GM19025 (cell line): ENCODE measurements at regions not wholly inside any gene's neighbourhood (a gene's known extent, or its start where the extent isn't known, plus 50 kb on each side); places are given as distances from the start of the nearest gene placed in this dataset.

Experiments used
- ATAC-seq: cut with Tn5 transposase; IDR thresholded peaks from one replicate; pipeline ENCODE4 v1.9.1; 2021; ENCODE audit warnings: mild to moderate bottlenecking, low read depth, moderate library complexity; ENCODE audit not compliant: unreplicated experiment

- no peak for ATAC-seq
Measured at GRCh38 chr16:87067003-87067556, 250.1 kb downstream of the C16orf95 start.

- ATAC-seq: no peak
Measured at GRCh38 chr16:87067836-87068761, 249.1 kb downstream of the C16orf95 start.

GRCh38 chr16:87068762-87069150 is 248.4 kb downstream of the C16orf95 start:
- no peak for ATAC-seq

GRCh38 chr16:87070657-87071056 is 246.5 kb downstream of the C16orf95 start:
- no peak for ATAC-seq

DNA sequence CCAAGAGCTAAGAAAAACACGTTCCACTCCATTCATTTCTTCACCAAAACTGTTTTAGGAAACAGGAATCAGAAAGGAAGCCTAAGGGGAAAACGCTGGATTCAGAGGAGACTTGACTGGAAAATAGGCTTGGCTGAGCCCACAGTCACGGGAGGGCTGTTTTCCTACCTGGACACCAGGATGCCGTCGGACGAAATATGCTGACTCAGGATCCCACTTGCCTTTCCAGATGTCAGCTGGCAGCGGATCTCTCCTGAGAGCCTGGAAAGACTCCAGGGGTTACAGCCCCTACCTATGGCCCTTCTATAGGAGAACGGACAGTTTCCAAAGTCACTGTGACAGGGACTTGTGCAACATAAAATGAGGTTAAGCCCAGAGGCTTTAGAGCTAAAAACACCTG is 245.1 kb downstream of the C16orf95 start:
- no peak for ATAC-seq

DNA sequence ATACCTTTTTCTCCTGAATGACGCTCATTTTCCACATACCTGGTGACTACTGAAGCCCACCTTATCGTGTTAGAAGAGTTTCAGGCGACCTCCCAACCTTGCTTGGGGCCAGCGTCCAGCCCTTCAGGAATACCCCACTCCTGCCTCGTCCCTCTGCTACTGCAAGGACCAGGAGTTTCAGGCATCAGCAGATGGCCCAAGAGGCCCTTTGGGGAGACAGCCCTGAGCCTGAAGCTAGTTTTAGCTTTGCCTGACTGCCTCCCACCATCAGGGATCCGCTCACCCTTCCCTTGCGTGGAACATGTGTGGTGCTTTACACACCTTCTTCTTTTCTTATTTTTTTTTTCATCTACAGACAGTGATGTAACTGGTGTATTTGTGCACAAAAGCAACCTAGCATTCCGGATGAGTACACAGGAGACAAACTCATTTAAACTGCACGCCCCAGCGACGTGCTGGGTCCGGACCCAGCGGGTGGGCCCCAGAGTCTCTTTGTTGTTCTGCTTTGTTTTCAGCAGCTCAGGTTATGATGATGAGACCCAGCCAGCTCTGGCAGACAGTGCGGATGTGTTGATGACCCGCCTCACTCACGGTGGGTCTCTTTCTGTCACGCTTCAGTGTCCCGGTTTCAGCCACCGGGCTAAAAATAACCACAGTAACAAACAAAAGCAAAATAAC is 242.4 kb downstream of the C16orf95 start:
- ATAC-seq: no peak

- ATAC-seq: no peak
Measured at GRCh38 chr16:87075319-87075860, 241.8 kb downstream of the C16orf95 start.

- no peak for ATAC-seq
Measured at GRCh38 chr16:87076331-87076949, 240.8 kb downstream of the C16orf95 start.

GRCh38 chr16:87076950-87077749 is 240.0 kb downstream of the C16orf95 start:
- no peak for ATAC-seq

DNA sequence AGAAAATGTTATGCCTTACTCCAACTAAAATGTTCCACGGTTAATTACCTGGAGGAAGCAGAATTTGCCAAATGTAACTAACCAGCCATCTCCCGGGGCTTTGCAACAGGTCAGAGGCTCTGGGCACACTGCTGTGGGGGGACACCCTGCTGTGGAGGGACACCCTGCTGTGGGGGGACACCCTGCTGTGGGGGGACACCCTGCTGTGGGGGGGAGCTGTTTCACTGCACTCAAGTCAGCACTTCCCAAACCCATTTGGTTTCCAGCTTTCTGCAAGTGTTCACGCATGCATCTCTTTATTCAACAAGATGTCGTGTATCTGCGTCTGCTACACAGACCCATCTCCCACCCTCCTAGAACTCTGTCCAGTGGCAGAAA is 239.5 kb downstream of the C16orf95 start:
- ATAC-seq: no peak

DNA sequence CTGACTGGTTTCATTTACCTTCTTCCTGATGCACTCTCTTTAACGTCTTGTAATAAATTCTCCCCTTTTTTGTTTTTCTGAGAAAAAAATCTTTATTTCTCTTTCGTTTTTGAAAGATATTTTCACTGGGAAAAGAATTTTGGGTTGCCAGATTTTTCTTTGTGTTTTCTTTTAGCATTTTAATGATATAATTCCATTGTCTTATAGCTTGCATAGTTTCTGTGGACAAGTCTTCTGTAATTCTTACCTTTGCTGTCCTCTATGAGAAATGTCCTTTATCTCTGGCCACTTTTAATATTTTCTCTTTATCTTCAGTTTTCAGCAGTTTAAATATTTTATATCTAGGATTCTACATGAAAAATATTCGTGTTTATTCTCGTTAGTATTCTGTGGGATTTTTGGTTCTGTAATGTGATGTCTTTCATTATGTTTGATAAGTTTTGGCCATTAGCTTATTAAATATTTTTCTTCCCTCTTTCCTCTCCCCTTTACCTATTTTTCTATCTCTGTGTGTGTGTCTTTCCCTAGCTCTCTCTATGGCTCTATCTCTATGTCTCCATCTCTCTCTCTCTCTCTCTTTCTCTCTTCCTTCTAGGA is 236.5 kb downstream of the C16orf95 start:
- no peak for ATAC-seq

DNA sequence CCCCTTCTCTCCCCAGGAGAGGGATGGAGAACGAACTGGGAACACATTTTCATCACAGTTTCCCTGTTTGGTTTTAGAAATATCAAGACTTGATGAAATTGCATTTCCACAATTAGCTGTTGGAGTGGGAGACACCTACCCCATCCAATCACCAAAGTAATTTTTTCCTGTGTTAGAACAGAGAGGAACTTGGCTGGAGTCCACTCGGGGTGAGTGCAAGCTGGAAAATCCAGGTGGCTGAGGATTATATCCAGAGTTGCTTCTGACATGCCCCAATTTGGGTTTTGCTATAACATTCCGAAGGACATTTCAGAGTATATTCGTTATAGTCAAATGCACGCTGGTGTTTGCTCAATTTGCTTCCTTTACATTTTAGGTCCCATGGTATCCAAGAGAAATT is 231.8 kb downstream of the C16orf95 start:
- ATAC-seq: no peak

GRCh38 chr16:87086156-87086555 is 231.0 kb downstream of the C16orf95 start:
- no peak for ATAC-seq

- ATAC-seq: no peak
Measured at GRCh38 chr16:87086575-87086974, 230.6 kb downstream of the C16orf95 start.

DNA sequence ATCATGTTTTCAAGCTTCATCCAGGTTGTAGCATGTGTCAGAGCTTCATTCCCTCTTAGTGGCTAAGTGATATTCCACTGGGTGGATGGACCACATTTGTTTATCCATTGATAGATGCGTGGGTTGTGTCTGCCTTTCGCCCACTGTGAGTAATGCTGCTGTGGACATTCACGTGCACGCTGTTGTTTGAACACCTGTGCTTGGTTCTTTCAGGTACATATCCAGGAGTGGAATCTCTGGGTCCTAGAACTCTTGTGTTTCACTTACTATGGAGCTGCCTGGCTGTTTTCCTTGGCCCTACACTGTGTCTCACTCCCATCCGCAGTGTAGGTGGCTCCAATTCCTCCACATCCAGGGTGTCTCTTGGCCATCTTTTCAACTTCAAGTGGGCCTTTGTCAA is 224.2 kb downstream of the C16orf95 start:
- ATAC-seq: no peak

DNA sequence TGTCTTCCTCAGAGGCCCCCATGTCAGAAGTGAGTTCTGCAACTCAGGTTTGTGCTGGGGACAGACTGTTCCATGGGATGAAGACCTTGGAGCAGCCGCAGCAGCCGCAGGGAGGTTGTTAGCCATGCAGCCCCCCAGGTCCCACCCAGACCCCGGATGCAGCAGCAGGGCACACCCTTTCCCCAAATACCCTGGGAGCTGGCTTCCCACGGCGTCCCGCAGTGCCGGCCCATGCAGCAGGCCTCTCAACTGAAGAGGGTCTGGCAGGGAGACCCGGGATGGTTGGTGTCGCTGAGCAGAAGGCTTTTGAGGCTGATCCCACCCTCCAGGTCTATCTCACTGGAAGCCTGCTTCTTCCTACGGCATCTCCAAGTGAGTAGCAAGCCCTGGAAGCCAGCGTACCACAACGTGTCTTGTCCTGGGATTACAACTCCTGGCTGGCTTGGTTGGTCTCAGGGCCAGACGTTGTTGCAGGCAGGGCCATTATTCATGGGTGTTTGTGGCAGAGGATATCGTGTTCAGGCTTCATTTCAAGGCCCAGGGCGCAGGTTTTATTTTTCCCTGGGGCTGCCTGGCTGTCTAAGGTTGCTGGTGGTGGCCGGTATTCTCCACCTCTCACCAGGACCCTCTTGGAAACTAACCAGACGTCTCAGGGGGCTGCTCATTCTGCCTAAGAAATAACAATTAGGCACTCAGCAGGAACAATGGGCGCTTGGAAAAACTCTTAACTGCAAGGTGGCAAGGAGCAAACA is 223.2 kb downstream of the C16orf95 start:
- ATAC-seq: no peak

GRCh38 chr16:87094556-87094865 is 222.7 kb downstream of the C16orf95 start:
- ATAC-seq: no peak

- ATAC-seq: no peak
Measured at GRCh38 chr16:87095271-87095670, 221.9 kb downstream of the C16orf95 start.

DNA sequence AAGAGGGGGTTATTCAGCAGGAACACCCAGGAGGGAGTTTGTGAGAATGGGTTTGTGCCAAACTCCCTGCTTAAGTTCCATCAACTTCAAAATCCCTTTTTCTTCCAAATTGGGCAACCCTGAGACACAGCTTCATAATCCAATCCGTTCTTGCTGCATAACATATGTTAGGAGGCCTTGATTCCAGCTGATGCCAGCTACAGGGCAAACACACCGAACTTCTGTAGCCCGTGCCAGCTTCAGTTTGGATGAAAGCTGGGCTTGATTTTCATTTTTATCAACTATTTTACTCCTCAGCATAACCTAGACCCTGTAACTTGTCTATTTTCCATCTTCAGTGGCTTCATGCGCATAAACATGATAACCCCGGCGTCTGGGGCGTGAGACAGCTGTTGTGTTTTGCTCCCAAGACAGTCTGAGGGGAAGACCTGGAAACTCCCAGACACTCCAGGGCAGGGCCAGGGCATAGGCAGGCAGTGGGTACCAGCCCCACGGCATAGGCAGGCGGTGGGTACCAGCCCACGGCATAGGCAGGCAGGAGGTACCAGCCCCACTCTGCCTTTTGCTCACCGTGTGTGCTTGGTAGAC is 220.4 kb downstream of the C16orf95 start:
- ATAC-seq: no peak
